ENCODE measurements at regions not wholly inside any gene's neighbourhood (a gene's known extent, or its start where the extent isn't known, plus 50 kb on each side); places are given as distances from the start of the nearest gene placed in this dataset.

DNA sequence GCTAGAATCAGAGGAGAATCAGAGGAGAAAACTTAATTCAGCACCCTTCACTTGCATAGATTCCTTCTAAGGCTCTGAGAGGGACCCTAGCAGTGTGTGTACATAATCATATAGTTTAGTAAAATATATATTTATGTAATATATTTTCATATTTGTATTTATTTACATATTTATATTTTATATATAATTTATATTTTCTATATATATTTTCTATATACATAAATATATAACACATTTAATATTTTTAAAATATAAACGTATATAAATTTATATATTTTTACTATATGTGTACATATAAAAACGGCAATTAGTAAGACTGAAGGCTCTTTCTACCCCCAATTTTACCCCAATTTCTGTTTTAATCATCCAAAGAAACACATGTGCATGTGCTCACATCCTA, 80.3 kb downstream of the NXPE2 start:
- no peak for DNase-seq

DNA sequence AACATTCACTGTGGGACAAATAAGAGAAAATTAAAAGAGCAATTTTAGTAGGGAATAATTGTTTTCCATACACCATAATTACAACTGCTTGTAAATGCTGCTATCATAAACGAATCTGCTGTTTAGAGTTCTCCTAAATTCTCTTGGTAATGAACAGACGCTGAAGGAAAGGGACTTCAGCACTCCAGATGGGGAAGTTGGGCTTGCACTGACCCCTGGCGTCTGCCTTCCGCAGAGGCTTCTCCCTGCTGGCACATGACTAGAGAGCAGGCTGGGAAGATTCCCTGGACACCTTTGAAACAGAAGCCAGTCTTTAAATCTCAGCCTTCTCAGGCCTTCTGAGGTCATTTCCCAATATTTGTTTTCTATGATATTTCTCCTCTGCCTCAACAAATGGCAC, 84.1 kb downstream of the NXPE2 start:
- peak in 1 of 5 experiments; percentile 8 for DNase-seq

DNA sequence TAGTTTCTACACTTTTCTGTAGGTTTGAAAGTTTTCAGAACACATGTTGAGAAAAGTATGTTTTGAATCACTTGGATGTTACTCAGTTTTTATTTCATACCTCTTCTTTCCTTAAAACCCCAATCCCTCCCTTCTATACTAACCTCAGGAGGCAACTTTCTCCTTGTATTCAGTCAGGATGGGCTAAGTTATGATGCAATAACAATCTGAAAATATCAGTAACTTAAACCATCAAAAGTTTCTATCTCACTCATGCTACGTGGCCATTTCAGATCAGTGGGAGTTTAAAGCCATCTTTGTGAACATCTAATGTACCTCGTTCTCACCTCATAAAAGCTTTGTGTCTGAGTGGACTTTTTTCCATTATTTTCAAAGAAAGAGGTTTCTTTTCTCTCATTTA, 86.2 kb downstream of the NXPE2 start:
- no peak for DNase-seq

DNA sequence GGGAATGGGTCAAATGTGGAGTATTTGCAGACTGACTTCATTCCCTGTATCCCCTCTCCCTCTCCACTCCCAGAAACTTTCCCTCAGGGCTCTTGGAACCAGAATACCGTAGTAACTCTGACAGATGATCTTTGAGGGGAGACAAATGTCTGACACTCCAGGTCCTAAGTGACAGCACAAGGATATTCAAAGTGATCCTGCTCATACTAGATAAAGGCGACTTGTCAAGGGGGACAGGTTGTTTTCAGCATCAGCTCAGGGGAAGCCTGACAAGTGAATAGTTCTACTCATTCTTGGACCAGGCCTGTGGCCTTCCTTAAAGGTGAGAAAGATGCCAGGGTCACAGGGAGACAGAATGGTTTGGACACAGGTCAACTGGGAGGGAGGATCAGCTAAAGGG, 92.8 kb downstream of the NXPE2 start:
- no peak for DNase-seq

DNA sequence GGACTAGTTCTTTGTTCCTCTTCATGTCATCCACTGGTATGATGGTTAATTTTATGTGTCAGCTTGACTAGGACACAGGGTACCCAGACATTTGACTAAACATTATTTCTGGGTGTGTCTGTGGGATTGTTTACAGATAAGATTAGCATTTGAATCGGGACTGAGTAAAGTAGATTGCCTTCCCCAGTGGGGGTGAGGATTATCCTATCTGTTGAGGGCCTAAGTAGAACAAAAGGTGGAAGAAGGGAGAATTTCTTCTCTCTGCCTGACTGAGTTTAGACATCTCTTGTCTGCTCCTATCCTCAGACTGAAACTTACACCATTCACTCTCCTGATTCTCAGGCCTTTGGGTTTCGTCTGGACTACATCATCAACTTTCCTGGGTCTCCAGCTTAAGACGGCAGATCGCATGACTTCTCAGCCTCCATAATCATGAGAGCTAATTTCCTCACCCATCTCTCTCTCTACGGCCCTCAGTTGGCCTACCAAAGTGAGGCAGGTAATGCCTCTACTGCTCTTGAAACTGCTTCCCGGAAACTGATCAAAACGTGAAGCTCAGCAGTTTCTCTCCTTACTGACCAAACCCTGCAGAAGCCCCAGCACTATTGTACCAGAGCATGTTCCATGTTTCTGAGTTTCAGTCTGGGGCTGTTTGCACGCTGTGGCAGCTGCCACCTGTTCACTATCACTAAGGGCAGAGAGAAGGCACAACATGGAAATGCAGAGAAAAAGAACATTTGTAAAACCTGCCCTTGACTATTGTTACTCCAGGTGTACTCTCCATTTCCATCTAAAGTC, 95.4 kb downstream of the NXPE2 start:
- no peak for DNase-seq

DNA sequence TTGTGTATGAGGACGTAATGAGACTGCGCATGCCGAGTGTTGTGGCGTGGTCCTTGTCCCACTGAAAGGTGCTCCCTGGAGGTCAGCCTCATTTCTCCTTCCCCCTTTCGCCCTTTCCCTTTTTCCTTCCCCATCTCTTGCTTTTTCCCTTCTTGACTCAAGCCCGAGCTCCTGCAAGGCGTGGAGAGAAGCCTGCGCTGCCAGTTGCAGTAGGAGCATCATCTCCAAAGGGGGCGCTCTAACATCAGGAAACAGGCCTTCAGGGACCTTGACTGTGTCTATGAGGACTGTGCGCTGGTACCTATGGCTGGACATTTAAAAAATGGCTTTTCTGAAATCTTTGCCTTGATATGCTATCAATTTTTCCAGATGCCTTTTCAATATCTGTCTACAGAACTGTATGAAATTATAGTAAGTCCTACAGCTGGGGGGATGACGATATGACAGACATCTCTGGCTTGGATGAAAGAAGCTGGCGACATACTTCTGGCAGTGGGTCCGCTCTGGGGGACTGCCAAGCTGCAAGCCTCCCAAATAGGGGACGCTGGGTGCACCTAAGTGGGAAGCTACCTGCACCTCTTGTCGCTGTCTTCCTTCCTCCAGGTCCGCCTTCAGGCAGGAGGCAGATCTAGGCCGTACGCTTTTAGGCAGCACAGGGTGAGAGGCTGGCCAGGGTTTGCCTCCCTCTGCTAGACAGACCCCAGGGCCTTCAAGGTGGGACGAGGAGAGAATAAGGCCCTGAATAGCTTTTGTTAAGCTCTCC, 96.5 kb downstream of the NXPE2 start:
- peak in 1 of 5 experiments; percentile 47 for DNase-seq

DNA sequence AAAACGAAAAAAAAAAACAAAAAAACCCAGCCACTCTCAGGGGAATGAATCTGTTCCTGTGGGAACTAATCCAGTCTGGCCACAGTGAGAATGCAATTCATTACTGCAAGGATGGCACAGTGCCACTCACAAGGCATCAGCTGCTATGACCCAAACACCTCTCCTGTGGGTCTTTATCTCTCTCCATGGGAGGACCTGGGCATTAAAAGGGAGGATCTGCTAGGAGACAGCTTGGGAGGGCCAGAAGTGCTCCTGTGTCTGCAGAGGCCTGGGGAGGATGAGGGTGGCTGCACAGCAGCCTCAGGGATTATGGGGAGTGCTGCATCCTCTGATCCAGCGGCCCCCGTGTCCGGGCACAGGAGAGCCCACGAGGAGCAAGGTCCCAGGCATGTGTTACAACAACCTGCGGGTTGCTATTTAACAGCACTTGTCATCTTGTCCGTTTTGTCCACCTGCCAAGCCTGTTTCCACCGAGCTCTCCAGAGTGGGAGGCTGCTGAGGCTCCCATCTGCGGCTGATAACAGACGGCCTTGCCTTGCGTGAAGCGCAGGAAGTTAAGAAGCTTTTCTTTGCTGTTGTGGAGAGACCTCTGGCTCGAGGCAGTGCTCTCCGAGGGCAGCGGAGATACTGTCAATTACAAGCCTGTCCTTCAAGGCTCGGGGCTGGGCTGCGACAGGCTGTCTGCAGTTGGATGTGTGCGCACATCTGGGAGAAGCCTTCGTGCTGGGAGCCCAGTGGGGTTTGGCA, 97.7 kb downstream of the NXPE2 start:
- DNase-seq, result no peak

DNA sequence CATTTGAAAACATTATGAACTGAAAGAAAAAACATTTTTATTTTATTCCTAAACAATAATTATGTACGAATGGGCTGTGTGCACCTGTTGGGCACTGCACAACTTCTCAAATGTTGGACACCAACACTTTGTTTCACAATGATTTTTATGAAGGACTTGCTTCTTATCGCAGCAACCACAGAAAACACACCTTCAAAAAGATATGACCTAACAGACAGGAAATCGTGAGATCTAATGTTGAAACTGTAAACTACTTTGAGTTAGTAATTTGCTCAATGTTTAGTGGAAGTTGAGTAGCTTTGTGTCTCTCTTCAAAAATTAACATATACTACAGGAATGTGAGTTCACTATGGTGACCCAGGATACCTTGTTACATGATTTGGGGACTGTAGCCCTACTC, 98.6 kb downstream of the NXPE2 start:
- DNase-seq, result peak in 1 of 5 experiments; percentile 66

DNA sequence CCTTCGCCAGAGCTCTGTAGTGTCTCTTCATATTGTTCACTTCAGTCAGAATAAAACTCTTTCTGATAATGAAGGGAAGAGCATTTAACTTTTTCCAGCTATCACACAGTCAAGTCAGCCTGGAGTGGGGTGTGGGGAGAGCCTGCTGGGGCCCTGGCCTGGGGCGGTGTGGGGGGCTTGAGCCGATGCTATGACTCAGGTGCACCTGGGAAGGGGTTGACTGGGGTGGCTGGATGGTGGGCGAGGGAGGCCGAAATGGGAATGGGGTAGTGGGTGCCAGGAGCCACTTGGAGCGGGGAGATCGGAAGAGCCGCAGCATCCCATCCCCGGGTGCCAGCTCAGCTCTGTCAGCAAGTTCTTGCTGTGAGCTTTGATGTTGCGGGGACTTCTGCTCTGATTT, 100.9 kb downstream of the NXPE2 start:
- DNase-seq, result no peak

DNA sequence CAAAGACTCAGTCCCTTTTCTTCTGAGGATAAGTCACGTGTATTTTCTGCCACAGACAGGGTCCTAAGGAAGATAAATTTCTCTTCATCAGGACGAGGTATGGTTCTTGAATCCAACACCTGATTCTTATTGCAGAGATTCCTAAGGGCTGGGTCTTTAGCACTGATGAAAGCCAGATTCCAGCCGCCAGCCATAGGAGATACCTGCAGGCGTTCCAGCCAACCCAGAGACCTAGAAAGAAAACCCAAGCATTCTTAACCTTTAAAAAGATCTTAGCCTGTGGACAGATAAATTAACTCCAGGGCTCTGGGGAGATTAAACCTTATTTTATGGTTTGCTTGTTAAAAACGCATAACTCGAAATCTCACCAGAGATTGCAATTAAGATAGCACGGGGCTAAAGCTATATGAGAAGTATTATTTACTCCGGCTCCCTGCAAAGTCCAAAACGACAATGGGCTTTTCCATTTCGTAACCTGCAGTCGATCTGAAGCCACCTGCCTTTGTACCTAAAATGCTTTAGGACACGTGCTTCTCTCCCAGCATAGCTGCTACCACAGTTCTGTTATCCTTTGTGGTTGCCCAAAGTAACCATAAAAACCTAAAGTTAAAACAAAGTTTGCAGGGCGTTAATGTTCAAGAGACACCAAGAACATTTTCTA, 104.5 kb downstream of the NXPE2 start:
- no peak for DNase-seq

DNA sequence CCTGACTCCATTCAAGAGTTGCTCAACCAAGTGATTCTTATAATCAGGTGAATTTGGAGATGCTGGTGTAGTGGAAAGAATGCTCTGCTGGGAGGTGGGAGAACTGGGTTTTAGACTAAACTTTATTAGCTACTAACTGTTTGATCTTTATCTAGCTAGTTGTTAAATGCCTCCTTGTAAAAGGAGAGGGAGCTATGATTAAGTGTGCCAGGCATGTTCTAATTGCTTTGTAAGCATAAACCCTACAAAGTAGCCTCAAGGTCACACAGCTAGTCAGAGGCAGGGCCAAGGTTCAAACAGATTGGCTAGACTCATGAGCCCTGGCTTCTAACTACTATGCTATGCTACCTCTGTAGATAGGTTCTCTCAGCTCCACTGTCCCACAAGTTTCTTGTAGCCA, 105.5 kb downstream of the NXPE2 start:
- DNase-seq, result no peak

DNA sequence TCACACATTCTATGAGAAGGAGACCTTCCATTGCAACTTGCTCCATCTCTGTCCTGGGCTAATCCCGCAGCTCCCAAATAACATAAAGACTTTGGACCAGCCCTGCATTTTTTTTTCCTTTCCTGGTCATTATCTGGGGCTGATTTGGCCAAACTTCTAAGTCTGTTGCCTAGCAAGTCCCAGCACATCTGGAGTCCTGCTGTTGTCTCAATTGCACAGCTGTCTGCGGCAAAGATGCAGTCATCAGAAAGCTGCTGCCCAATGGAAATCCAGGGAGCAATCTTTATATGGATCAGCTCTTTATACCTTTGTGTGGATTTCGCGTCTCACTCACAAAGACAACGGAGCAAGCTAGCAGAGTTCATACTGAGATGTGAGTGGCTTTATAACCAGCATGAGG, 105.9 kb downstream of the NXPE2 start:
- no peak for DNase-seq

DNA sequence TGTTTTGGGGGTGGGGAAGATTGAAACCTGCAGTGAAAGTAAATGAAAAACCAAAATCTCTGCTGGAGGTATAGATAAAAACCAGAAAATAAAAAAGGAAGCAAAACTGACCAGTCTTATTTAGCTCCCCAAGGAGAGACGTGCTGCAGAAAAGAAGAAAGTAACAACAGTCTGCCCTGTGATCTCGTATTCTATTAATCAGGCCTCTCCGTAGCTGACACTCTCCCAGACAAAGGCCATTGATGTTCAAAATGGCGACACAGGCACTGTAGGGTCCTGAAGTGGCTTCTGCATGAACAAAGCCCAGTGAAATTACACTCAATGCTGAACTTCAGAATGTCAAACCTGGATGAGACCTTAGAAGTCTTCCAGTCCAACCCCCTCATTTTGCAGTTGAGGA, 106.6 kb downstream of the NXPE2 start:
- no peak for DNase-seq

DNA sequence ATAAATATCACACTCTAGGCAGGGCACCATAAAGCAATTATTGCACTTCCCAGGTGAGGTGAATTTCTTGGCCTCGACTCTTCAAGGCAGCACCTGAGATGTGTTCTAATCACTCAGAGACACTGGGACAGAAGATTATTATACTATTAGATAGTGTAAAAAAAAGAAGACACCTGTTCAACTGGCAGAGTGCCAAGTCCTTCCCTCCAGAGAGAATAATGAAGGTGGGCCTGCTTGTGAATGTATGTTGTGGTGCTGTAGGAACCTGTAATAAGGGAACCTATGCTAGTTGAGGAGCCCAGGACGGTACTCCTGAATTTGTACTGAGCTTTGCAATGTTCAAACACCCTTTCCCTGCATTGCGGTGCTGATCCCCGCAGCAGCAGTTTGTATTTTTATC, 107.5 kb downstream of the NXPE2 start:
- no peak for DNase-seq

DNA sequence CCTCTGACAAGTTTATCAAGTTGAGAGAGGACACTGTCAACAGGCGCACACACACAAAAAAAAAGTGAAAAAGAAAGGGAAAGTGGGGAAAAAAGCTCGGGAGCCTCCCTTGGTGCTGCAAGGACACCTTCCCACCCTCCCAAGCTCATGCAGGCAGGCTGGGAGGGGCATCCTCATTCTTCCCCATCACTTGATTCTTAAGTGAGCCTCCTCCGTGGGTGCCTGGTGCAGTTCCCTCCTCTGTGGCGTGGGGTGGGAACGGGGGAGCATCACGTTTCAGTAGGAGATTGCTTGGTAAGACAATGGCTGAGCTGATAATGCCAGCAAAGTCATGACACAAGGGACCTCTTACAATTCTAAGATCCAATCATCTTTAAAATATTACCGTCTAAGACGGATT, 108.8 kb downstream of the NXPE2 start:
- no peak for DNase-seq

DNA sequence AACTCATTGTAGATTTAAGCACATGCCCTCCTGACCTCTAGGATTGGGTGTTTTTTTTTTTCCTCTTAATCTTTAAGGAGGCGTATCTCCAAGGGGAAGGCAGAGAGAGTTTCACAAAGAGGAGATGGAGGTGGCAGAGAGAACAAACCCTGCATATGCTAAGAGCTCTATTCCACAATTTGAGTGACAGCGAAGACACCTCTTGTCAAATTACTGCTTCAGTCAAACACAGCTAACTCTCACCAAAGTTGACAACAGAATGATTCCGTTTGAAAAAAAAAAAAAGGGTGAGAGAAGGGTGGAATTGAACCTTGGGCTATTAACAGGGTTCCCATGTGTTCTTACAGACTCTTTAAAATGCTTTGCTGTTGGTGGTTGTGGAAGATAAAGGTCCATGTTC, 112.6 kb downstream of the NXPE2 start:
- DNase-seq, result no peak

DNA sequence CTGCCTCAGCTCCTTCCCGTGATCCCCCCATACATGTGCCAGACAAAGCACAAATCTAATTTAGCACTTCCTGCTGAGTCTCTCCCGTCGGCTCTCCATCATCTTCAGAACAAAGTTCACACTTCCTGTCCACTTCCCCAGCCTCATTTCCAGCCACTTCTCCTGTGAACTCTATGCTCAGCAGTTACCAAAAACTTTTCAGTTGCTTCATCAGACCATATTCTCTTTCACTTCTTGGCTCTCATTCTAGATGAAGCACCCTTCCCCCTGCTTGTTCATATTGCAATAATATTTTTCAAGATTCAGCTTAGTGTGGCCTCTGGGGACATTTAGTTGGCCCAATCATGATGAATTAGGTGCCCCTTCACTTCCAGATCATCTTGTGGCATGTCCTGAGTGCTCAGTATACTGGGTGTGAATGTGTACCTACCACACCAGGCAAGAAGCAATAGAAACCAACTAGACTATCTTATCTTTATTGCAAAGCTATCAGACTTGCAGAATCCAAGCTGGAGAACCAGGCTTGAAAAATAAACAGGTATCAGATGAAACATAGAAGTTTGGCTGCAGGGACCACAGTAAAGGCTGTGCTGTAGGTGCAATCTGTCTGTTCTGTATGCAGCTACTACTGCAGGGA, 115.8 kb downstream of the NXPE2 start:
- no peak for DNase-seq

DNA sequence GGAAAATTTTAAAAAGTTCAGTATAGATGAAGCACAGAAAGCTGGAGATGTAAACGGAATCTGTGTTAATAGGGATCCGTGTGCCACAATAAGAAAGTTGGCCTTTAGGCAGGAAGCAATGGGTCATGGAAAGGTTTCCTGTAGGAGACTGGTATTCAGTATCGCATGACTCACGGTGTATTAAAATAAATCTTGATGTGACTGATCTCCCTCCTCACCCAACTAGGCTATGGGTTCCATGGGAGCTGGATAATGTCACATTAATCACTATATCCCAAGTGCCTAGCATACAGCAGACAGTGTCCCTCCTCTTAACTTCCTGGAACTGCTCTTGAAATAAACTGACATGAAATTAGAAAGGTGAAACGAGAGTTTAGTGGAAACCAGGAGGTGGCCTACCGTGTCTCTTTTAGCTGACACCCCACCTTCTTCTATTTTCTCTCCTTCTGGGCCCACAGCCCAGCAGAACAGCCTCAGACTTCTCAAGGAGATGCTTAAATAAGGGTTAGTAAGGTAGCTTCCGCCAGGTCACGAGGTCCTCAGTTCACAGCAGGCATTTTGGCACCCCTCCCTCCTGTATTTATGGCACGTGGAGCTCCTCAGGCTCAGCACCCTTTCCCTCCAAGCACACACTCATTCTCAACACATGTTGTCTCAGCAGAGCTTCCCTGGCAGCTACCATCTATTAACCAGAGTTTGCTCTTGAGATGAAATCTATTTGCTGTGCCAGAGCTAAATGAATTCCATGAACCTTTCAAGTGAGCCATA, 118.8 kb downstream of the NXPE2 start:
- DNase-seq, result no peak

DNA sequence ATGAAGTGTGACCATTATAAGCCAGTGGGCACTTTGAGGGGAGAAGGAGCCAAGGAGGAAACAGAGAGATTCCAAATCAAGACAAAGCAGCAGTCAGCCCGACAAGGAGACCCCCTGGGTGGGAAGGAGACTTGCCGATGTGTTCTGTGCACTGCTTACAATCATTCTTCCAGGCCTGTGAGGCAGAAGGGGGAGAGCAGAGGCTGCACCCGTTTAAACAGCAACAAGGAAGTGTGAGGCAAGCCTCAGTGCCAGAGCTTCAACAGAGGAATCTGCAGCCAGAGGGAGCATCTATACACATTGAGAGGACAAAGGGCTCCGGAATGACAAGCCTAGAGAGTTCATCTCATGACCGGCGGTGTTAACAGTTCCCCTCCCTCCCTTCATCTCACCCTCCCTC, 121.1 kb downstream of the NXPE2 start:
- no peak for DNase-seq

DNA sequence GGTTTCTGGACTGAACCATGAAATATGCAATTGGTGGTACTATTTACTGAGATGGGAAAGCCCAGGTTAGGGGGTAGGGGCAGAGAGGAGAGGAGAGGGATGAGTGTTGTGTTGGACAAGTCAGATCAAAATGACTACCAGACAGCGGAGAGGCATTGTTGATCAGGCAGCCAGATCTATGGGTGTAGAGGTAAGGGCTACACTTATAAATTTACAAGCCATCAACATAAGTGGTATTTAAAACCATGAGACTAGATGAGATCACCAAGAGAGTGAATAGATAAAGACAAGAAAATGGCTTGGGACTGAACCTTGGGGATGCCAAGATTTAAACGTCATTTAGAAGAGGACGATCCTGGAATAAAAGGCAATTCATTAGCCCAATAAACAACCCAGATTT, 123.4 kb downstream of the NXPE2 start:
- no peak for DNase-seq

DNA sequence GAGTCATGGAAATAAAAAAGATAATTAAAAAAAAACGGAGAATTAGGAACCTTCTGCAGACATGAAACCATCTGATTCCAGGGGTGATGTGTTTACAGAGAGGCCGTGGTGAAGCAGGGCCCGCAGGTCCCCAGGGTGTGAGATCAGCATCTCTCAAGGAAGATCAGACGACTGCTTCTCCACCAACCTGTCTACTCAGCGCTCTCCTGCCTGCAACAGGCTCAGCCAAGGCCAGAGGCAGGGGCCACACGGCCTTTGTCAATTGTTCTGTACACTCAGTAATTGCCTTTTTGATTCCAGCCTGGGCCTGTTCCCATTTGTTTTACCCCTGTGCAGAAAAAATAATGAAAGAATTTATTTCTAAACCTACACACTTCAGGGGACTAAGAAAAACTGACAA, 124.6 kb downstream of the NXPE2 start:
- DNase-seq, result no peak

DNA sequence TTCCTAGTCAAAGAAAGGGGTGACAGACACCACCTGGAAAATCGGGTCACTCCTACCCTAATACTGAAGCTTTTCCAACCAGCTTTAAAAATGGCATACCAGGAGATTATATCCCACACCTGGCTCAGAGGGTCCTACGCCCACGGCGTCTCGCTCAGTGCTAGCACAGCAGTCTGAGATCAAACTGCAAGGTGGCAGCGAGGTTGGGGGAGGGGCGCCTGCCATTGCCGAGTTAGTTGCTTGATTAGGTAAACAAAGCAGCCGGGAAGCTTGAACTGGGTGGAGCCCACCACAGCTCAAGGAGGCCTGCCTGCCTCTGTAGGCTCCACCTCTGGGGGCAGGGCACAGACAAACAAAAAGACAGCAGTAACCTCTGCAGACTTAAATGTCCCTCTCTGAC, 127.1 kb downstream of the NXPE2 start:
- DNase-seq, result peak in 1 of 5 experiments; percentile 6
